ENCODE measurements at regions not wholly inside any gene's neighbourhood (a gene's known extent, or its start where the extent isn't known, plus 50 kb on each side); places are given as distances from the start of the nearest gene placed in this dataset.

DNA sequence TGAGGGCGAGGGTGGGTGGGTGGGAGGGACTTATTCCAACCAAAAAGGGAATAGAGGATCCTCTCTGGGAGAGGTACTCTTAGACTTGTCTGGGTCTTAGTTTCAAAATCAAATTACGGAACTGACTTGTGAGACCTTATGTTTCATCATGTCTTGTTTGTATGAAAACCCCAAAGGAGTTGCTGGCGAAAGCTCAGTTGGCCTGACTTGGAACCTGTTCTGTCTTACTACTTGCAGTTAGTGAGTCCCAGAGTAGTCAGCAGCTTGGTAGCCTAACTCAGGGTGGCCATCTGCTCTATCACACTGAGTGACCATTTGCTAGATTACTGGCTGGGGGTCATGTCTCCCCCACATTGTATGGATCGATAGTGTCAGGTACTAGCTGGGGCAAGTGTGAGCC, 114.9 kb upstream of the MOCS1 start:
- intact Hi-C loops (cut with DNase I) = no loop called here
- ATAC-seq = no peak
- no peak for DNase-seq (ENCODE audit: low spot score)

DNA sequence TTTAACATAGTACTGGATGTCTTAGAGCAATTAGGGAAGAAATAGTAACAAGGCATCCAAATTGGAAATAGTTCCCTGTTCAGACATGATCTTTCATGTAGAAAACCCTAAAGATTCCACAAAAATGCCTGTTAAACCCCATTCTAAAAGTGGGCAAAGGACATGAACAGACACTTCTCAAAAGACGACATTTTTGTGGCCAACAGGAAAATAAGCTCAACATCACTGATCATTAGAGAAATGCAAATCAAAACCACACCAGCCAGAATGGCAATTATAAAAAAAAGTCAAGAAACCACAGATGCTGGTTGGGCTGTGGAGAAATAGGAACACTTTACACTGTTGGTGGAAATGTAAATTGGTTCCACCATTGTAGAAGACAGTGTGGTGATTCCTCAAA, 109.9 kb upstream of the MOCS1 start:
- intact Hi-C loops (cut with DNase I) = no loop called here
- no peak for ATAC-seq

DNA sequence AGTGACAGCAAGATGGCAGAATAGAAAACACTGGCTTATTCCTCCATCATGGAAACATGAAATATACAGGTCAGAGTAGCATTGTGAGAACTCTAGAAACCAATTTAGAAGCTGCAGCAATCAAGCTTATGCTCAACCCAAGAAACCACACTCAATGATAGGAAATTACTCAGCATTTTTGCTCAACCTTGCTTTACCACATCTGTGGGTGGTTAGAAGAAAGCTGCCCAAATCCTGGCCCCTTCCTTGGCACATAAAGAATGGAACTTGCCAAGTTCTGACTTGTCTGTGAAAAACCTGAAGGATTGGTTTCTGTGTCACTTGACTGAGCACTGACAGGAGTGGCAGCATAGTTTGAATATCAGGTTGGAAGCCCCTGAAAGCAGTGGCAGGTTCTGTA, 108.0 kb upstream of the MOCS1 start:
- ATAC-seq = no peak
- intact Hi-C loops (cut with DNase I) = no loop called here
- DNase-seq (ENCODE audit: low spot score) = no peak

More for the DNA sequence above, 109.9 kb upstream of the MOCS1 start:
- no peak for DNase-seq (ENCODE audit: low spot score)

DNA sequence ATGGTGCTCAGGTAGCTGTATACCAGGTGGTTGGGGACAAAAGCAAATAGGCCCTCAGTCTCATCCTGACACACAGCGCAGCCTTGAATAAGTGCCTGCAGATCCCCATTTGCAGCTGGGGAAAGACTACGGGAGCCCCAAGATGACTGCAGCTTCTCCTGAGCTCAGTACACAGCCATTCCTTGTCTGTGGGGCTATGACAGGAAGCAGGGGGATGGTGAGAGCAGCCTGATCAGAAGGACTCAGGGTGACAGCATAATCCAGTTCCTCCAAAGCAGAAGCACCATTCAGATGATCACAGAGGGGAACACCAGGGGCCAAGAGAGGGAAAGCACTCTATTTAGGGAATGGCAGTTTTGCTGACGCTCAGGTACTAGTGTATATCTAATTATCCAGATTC, 104.8 kb upstream of the MOCS1 start:
- intact Hi-C loops (cut with DNase I) = no loop called here
- DNase-seq (ENCODE audit: low spot score) (no peak), ATAC-seq (no peak)

DNA sequence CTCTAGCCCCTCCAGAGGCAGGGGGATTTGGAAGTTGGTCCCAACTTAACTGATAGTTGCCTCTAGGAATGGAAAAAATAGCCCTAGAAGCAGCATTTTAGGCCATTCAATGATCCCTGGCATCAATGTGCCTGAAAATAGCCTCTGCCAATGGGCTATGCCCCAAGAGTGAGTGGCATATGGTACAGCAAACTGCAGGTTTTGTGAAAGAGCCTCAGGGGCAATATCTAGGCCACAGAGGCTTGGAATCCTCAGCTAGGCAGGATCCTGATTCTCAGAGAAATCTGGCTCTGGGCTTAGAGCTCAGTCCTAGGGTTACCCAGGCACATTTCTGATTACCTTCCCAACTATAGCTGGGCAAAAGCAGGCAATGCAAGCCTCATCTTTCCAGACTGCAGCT, 104.4 kb upstream of the MOCS1 start:
- DNase-seq (ENCODE audit: low spot score) = no peak
- intact Hi-C loops (cut with DNase I) = no loop called here
- no peak for ATAC-seq

DNA sequence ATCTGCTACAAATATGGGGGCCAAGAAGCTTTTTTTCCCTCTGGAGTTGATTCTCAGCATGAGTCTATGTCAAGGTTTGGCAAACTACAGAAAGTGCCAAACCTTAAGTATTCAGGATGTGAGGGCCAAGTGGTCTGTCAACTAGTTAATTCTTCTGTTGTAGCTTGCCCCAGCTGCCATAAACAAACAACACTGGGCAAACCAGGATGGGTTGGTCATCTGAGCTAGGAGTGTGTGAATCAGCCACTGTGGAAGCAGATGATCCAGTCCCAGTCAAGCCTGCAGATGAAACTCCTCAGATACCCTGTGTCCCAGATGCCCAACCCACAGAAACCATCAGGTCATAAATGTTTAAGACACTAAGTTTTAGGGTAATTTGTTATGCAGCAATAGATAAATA, 103.0 kb upstream of the MOCS1 start:
- intact Hi-C loops (cut with DNase I) = no loop called here
- DNase-seq (ENCODE audit: low spot score) (no peak), ATAC-seq (no peak)

DNA sequence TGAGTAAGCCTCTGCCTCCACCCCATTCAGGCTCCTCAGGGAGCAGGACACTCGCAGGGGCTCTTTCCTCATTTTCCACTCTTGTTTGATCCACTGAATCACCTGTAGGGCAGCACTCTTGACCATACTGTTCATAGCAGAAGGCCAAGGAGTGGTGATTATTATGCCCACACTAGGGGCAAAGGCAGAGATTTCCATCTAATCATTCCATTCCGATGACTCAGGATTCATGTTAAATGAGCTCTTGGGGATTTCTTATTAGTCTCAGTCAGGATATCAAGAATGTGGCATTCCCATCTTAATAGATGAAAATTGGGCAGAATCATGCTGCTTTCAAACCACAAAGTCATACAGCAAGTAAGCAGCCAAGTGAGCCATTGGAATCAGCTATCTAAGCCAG, 101.9 kb upstream of the MOCS1 start:
- ATAC-seq = no peak
- no peak for DNase-seq (ENCODE audit: low spot score)
- intact Hi-C loops (cut with DNase I) = no loop called here

DNA sequence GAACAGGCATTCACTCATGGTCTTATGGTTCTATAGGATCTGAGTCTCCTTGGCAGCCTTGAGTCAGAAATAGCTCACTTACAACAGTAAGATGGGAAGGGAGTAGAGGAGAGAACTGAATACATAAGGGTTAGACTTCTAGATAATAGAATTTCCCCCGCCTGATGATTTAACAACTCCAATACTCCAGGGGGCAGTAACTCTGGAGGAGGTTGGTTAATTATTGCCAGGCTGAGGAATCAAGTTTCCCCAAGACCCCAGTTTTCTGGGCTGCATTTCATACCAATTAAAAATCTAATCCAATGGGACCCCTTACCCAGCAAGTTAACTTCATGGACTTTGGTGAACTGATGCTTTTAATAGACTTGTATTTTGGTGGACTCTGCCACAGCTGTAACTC, 94.2 kb upstream of the MOCS1 start:
- ATAC-seq = no peak
- intact Hi-C loops (cut with DNase I) = no loop called here
- no peak for DNase-seq (ENCODE audit: low spot score)

DNA sequence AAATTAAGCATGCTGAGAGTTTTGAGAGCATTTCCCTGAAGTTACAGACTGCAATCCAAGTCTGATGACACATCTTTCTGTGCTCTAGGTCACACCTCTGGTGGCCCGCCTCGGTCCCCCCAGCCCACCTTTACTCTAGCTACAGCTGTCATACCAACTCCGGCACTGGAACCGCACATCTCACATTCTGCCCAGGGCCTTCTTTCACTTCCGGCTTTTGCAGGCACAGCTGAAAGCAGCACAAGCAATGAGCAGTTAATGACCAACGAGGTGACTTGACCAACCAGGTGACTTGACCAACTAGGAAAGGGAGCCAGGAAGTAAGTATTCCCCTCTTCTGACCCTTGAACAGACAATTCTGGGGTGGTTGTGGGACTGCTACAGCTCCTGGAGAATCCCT, 88.6 kb upstream of the MOCS1 start:
- DNase-seq (ENCODE audit: low spot score) (no peak), ATAC-seq (no peak)
- intact Hi-C loops (cut with DNase I) = no loop called here

DNA sequence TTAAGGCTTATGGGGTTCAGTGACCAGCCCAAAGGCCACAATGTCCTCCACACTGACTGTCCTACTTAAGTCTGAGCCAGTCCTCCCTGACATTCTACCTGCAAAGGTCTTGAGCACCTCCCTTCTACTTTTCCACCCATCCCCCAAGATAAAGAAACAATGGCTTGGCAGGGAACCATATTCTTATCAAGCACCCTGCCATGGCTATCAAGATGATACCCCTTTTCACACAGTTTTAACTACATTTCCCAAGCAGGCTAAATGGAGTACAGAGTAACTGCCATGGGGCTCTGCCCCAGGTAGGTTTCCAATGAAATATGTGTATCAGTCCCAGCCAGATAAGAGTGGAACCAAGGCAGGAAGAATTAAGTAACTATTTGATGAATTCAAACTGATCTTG, 85.9 kb upstream of the MOCS1 start:
- DNase-seq (ENCODE audit: low spot score) (no peak), ATAC-seq (no peak)
- intact Hi-C loops (cut with DNase I) = no loop called here

DNA sequence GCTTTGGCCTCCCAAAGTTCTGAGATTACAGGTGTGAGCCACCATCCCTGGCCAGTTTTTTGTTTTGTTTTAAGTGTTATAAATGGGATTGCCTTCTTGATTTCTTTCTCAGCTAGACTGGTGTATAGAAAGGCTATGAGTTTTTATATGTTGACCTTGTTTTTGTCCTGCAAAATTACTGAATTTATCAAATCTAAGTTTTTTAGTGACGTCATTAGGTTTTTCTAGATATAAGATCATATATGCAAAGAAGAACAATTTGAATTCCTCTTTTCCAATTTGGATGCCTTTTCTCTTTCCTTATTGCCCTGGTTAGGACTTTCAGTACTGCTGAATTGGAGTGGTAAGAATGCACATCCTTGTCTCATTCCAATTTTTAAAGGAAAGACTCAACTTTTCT, 81.3 kb upstream of the MOCS1 start:
- no peak for ATAC-seq
- intact Hi-C loops (cut with DNase I) = no loop called here
- no peak for DNase-seq (ENCODE audit: low spot score)

DNA sequence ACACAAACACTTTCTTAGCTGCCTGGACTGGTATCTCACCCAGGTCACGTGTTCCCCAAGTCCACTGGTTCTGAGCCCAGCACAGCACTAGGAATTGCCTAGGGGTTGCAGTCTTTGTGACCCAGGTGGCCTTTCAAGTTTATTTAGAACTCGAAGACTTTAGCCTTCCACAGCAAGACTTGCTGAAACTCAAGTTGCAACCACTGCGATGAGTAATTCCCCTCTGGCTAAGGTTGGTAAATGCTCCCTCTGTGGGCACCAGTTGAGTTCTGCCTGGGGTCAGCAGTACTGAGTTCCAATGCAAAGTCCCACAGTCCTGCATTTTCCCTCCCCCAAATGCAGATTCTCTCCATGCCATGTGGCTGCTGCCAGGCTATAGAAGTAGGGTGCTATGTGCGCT, 77.6 kb upstream of the MOCS1 start:
- intact Hi-C loops (cut with DNase I) = no loop called here
- no peak for DNase-seq (ENCODE audit: low spot score)
- no peak for ATAC-seq

DNA sequence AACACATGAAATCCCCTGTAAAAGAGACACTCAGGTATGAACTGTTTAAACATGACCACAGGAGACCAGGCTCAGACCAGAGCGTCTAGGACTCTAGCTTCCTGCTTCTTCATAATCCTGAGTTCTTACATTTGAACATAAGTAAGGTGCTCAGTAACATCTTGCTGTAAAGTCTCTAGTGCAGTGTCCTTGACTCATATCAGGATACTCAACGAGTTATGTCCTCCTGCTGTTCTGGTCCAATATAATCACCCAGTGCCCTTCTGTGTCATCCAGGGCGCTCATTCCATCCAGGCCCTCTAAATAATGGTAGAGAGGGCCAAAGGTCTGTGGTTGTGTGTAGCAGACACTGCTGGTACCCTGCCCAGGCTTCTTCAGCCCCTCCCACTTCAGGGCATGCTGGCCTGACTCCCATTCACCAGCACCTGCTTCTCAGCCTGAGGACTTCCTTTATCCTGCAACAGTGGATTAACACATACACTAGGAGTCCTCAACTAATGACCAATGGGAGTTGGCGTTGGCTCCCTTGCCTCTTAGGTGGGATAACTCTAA, 66.8 kb upstream of the MOCS1 start:
- DNase-seq (ENCODE audit: low spot score) = no peak
- no peak for ATAC-seq

DNA sequence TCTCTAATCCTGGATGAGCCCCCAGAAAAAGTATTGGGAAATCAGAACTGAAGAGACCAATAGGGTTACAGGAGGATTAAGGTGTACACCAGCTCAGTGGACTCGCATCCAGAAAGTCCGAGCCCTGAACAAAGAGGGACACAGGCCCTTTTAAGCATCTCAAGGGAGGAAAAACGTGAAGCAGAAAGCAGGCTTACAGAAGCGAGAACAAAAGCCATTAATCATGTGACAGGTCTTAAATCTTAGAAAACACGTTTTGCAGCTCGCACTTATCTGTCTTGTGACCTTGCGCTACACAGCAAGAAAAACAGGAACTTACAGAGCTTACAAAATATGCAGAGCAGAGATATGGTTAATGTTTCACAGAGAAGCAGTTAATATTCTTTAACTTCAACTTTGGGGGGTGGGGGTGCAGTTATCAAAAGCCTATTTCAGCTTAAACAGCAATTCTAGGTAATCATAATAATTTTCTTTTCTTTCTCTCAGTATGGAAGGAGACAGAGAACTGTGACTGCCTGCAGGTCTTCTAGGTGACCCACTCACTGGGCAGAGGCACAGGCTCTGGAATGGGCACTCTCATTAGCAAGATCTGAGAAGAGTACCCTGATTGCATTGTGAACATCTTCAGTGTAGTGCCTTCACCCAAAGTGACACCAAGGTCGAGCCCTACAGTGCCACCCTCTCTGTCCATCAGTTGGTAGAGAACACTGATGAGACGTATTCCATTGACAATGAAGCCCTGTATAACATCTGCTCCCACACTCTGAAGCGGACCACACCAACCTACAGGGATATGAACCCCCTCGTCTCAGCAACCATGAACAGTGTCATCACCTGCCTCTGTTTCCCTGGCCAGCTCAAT, 65.0 kb upstream of the MOCS1 start:
- intact Hi-C loops (cut with DNase I) = no loop called here
- DNase-seq (ENCODE audit: low spot score) (no peak), ATAC-seq (no peak)

More for the DNA sequence above, 66.8 kb upstream of the MOCS1 start:
- intact Hi-C loops (cut with DNase I) = no loop called here

DNA sequence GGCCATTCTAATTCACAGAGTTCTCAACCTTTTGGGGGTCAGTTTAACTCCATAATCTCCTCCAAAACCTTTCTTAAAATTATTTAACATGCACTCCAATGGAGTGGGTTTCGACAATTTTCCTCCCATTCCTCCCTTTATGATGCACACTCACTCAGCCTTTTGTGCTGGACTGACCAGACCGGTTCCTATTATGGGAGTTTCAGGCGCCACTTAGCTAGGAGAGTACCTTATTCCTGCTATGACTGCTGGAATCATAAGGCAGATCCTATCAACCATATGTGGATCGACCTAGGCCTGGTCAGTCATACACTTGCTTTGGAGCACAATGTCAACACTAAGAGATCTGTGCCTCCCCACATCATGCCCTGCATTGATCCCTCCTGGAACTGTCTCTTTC, 63.9 kb upstream of the MOCS1 start:
- no peak for DNase-seq (ENCODE audit: low spot score)
- ATAC-seq = no peak

DNA sequence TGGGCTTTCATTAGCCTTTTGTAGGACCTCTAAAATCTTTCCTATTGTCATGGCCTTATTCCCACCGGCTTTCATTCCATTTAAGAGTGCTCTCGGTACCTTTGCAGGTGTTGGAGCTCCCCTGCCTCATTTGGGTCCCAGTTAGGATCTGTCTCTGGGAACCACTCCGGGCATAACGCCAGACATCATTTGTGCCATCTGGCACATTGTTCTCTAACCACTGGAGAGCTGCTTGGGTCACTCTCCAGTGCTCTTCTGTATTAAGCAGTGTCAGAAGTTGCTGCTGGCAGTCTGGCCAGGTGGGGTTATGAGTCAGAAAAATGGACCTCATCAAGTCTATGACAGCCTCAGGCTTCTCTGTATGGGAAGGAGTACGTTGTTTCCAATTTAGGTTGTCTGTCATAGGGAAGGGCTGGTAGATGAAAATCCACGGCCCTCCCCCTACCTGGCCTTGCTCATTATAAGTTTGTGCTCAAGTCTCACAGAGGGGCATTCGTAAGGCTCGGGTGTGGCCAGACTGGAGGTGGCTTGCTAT, 62.9 kb upstream of the MOCS1 start:
- no peak for ATAC-seq
- no peak for DNase-seq (ENCODE audit: low spot score)
- intact Hi-C loops (cut with DNase I) = no loop called here

More for the DNA sequence above, 63.9 kb upstream of the MOCS1 start:
- intact Hi-C loops (cut with DNase I) = no loop called here

DNA sequence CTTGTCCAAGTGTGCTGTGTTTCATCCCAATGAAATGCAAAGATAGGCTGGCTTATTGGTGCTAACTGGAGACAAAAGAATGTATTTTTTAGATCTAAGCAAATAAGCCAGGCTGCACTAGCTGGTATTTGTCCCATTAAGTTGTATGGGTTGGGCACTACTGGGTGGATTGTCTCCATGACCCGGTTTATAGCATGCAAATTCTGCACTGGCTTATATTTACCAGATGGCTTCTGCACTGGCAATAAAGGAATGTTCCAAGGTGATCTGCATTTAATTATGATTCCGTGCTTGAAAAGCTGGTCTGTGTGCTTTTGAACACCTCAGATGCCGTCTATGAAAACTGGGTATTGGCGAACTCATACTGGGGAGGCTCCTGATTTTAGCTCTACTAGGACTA, 61.4 kb upstream of the MOCS1 start:
- no peak for ATAC-seq
- no peak for DNase-seq (ENCODE audit: low spot score)

DNA sequence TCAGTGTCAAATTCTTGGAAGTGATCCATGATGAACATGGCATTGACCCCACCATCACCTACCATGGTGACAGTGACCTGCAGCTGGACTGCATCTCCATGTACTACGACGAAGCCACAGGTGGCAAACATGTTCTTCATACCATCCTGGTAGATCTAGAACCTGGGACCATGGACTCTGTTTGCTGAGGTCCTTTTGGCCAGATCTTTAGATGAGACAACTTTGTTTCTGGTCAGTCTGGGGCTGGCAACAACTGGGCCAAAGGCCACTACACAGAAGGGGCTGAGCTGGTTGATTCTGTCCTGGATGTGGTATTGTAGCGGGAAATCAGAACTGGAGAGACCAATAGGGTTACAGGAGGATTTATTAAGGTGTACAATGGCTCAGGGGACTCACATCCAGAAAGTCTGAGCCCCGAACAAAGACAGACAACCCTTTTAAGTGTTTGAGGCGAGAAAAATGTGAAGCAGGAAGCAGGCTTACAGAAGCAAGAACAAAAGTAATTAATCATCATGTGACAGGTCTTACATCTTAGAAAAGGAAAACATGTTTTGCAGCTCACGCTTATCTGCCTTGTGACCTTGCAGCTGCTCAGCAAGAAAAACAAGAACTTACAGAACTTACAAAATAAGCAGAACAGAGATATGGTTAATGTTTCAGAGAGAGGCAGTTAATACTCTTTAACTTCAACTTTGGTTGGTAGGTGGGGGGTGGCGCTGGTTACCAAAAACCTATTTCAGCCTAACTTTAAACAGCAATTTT, 58.8 kb upstream of the MOCS1 start:
- no peak for DNase-seq (ENCODE audit: low spot score)
- intact Hi-C loops (cut with DNase I) = no loop called here
- ATAC-seq = no peak

More for the DNA sequence above, 61.4 kb upstream of the MOCS1 start:
- intact Hi-C loops (cut with DNase I) = no loop called here

Data from sciatic nerve (tissue), 2 donors.